Stomach (tissue), 4 donors: ENCODE measurements at regions not wholly inside any gene's neighbourhood (a gene's known extent, or its start where the extent isn't known, plus 50 kb on each side); places are given as distances from the start of the nearest gene placed in this dataset.

Experiments used
- CTCF ChIP-seq, 7 experiments: fragments of 450-650 bp in 4 of 7; fragments of 200-600 bp in 3 of 7; sonication (generic) in 3 of 7; IDR thresholded peaks; one replicate each; pipeline ENCODE4 v1.5.1; 2016 to 2019; ENCODE audit warnings: antibody characterized with exemption in 7 of 7, control low read depth in 2 of 7, mild to moderate bottlenecking in 1 of 7
- EP300 ChIP-seq: sonication (generic); formaldehyde crosslinking; IDR thresholded peaks from one replicate; pipeline ENCODE4 v1.6.1; 2017; ENCODE audit warnings: antibody characterized with exemption
- POLR2A ChIP-seq, 4 donors: fragments of 450-650 bp; IDR thresholded peaks; one replicate each; pipeline ENCODE4 v1.6.1; 2016; ENCODE audit warnings: antibody characterized with exemption in 4 of 4, control low read depth in 2 of 4, mild to moderate bottlenecking in 1 of 4, moderate library complexity in 1 of 4
- POLR2AphosphoS5 ChIP-seq, 3 donors: sonication (generic); formaldehyde crosslinking; IDR thresholded peaks; one replicate each; pipeline ENCODE4 v1.6.1; 2016; ENCODE audit warnings: antibody characterized with exemption in 3 of 3

- no peak for TF ChIP-seq CTCF (IDR thresholded peaks at IDR 0.05)
- no peak for TF ChIP-seq POLR2A (IDR thresholded peaks at IDR 0.05)
- no peak for TF ChIP-seq POLR2AphosphoS5 (IDR thresholded peaks at IDR 0.05)
- TF ChIP-seq EP300 = no peak
These were observed 203.6 kb upstream of the MVB12B start for GRCh38 chr9:126122901-126123616.
